Hepatocyte (in vitro differentiated cells): ENCODE measurements at regions not wholly inside any gene's neighbourhood (a gene's known extent, or its start where the extent isn't known, plus 50 kb on each side); places are given as distances from the start of the nearest gene placed in this dataset.

Experiments used
- DNase-seq: peaks from one replicate; pipeline ENCODE4 v3.0.0-alpha.2; 2016; ENCODE audit warnings: low spot score
- H2AFZ ChIP-seq: fragments of 200-600 bp; sonication (generic); 2 replicates; pipeline ENCODE4 v1.6.0; 2016; ENCODE audit warnings: antibody characterized with exemption, mild to moderate bottlenecking
- H3K27ac ChIP-seq: fragments of 200-600 bp; sonication (generic); 2 replicates; pipeline ENCODE4 v1.5.1; 2016; ENCODE audit warnings: mild to moderate bottlenecking
- H3K27me3 ChIP-seq: fragments of 200-600 bp; sonication (generic); 2 replicates; pipeline ENCODE4 v1.6.1; 2016
- H3K36me3 ChIP-seq: fragments of 200-600 bp; sonication (generic); replicated peaks from 2 replicates; pipeline ENCODE4 v1.5.1; 2016; ENCODE audit warnings: low read depth; ENCODE audit not compliant: insufficient read depth
- H3K4me1 ChIP-seq: fragments of 200-600 bp; sonication (generic); 2 replicates; pipeline ENCODE4 v1.5.1; 2016; ENCODE audit warnings: mild to moderate bottlenecking, moderate library complexity; ENCODE audit not compliant: insufficient read depth
- H3K4me2 ChIP-seq: fragments of 200-600 bp; sonication (generic); 2 replicates; pipeline ENCODE4 v1.6.0; 2016
- H3K4me3 ChIP-seq: fragments of 200-600 bp; sonication (generic); 2 replicates; pipeline ENCODE4 v1.5.1; 2016; ENCODE audit warnings: mild to moderate bottlenecking
- H3K79me2 ChIP-seq: fragments of 200-600 bp; sonication (generic); 2 replicates; pipeline ENCODE4 v1.6.0; 2017; ENCODE audit warnings: mild to moderate bottlenecking
- H3K9me2 ChIP-seq: fragments of 200-600 bp; sonication (generic); replicated peaks from 2 replicates; pipeline ENCODE4 v1.6.0; 2017; ENCODE audit warnings: mild to moderate bottlenecking; ENCODE audit not compliant: insufficient read depth
- H3K9me3 ChIP-seq: fragments of 200-600 bp; sonication (generic); 2 replicates; pipeline ENCODE4 v1.5.1; 2016; ENCODE audit warnings: low read depth, mild to moderate bottlenecking
- H4K20me1 ChIP-seq: fragments of 200-600 bp; sonication (generic); 2 replicates; pipeline ENCODE4 v1.6.0; 2016; ENCODE audit warnings: mild to moderate bottlenecking; ENCODE audit not compliant: insufficient read depth, poor library complexity, severe bottlenecking
- EZH2 ChIP-seq: fragments of 200-600 bp; sonication (generic); IDR thresholded peaks from 2 replicates; pipeline ENCODE4 v1.6.1; 2016; ENCODE audit warnings: antibody characterized with exemption, mild to moderate bottlenecking, borderline replicate concordance
- EZH2phosphoT487 ChIP-seq: fragments of 200-600 bp; sonication (generic); IDR thresholded peaks from one replicate; pipeline ENCODE4 v1.6.1; 2018; ENCODE audit warnings: antibody characterized with exemption, mild to moderate bottlenecking, low read depth, moderate library complexity; ENCODE audit not compliant: unreplicated experiment, severe bottlenecking
- WGBS: methylation state at CpG from one replicate; pipeline ENCODE4 v1.1.6; 2016; ENCODE audit warnings: low lambda C conversion rate; ENCODE audit errors: missing lambda C conversion rate; 5-methylcytosine and 5-hydroxymethylcytosine counted together
- TF ChIP-seq, protein P1 (sequence below): fragments of 200-600 bp; sonication (generic); IDR thresholded peaks from 2 replicates; pipeline ENCODE4 v1.5.1; 2016; ENCODE audit warnings: antibody characterized with exemption, mild to moderate bottlenecking; ENCODE audit not compliant: poor library complexity

DNA sequence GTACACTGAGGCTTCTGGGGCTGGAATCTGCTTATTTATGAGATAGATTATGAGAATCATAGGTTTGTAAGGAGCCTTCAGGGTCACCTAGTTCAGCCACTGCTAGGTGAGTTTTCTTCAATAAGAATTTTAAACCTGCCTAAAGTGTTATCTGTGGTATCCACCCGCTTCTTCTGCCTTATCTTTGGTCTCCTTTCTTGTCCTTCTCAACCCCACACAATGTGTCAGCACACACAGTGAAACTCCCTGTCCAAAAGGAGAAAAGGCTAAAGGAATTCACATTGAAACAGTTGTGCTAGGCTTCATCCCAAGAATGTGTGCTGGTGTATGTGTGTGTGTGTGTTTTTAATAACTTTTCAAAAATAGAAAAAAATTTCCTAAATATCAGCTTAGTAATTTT lies 259.3 kb upstream of the BTG1 start:
- Histone ChIP-seq H3K27me3 (no peaks in the 10 kb centered on the region), H4K20me1 (no peaks in the 10 kb centered on the region), H3K4me3 (no peak overlapping the region), H3K9me2 (no peaks in the 10 kb centered on the region), H3K27ac (no peak overlapping the region), H3K4me2 (no peak overlapping the region), H2AFZ (no peak overlapping the region), H3K79me2 (no peaks in the 10 kb centered on the region), H3K36me3 (no peaks in the 10 kb centered on the region), H3K9me3 (no peaks in the 10 kb centered on the region), H3K4me1 (no peaks in the 10 kb centered on the region)
- TF ChIP-seq, protein P1, sequence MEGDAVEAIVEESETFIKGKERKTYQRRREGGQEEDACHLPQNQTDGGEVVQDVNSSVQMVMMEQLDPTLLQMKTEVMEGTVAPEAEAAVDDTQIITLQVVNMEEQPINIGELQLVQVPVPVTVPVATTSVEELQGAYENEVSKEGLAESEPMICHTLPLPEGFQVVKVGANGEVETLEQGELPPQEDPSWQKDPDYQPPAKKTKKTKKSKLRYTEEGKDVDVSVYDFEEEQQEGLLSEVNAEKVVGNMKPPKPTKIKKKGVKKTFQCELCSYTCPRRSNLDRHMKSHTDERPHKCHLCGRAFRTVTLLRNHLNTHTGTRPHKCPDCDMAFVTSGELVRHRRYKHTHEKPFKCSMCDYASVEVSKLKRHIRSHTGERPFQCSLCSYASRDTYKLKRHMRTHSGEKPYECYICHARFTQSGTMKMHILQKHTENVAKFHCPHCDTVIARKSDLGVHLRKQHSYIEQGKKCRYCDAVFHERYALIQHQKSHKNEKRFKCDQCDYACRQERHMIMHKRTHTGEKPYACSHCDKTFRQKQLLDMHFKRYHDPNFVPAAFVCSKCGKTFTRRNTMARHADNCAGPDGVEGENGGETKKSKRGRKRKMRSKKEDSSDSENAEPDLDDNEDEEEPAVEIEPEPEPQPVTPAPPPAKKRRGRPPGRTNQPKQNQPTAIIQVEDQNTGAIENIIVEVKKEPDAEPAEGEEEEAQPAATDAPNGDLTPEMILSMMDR: no peak
- WGBS: 73% methylated on average over 1 of the region's 1 CpG
- DNase-seq: no peak

DNA sequence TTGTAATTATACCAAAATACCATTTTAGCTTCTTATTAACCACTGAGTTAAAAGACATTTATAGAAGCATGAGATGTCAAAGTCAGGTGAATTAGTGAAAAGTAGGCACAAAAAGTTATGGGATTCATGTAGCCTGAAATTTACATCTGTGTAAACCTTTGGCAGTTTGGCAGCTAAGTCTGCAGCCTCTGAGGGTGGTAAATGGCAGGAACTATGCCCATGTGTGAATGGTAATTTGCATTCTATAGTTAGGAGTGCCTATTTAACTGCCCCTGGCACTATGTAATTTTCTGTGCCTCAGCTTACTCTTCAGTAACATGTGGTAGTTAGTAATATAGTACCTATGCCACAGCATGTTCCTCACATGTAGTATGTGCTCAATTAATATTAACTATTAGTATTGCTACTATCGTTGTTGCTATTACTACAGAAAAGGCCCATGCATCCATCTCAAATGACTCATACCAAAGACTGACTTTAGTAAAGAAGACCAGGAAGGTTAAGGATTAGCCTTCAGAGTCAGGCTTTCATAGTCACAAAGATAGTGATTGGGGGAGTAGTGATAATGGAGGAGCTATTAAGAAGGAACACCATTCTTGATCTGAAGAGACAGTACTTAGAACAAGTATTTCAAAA lies 258.7 kb upstream of the BTG1 start:
- TF ChIP-seq, protein P1: no peak
- TF ChIP-seq EZH2: no peak
- TF ChIP-seq EZH2phosphoT487: no peak
- Histone ChIP-seq H3K4me2 (no peak overlapping the region), H3K27ac (no peak overlapping the region), H3K27me3 (no peaks in the 10 kb centered on the region), H2AFZ (no peak overlapping the region), H3K79me2 (no peaks in the 10 kb centered on the region), H3K9me2 (no peaks in the 10 kb centered on the region), H4K20me1 (no peaks in the 10 kb centered on the region), H3K9me3 (no peaks in the 10 kb centered on the region), H3K4me1 (no peaks in the 10 kb centered on the region), H3K36me3 (no peaks in the 10 kb centered on the region), H3K4me3 (no peak overlapping the region)
- no peak for DNase-seq
- WGBS: 89% methylated on average over 1 of the region's 1 CpG

DNA sequence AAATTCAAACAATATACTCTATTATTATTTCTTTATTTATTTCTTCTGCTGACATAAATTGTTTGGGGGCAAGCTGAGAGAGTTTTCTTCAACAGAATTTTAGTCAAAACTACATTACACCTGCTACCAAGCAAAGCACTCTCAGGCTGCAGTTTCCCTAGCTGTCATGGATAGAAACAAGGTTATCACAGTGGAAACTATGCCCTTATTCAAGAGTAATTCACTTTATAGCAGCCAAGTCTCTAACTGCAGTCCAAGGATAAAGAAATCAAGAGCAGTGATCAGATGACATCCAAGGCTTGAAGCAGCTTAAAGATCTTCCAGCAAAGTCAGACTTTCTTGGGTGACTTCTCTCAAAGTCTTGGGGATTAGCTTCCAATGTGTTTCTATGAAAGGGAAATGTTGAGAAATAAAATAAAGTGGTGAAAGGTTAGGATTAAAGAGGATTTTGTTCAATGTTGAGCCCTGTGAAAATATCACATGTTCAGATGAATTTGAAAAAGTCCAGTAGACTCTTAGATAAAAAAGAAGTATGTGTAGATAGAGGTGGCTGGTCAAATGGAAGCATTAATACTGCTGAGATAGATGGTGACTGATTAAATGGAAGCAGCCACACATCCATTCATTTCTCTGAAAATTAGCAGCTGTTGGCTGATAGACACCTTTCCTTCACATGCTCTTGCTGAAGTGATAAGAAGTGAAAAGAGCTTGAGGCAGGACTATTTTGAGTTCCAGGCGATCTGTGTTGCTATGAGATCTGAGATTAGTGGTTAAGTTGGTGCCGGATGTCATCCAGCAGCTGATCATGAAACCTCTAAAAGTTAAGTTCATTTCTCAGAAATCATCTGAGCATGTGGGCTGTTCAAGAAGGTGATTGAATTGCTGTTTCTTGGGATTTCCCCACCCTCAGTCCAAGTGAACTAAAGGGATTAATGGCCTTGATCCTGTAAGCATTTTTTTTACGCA lies 257.8 kb upstream of the BTG1 start:
- no peak overlapping the region for H3K4me2 ChIP-seq
- H3K27me3 ChIP-seq: no peaks in the 10 kb centered on the region
- H3K27ac ChIP-seq: no peak overlapping the region

More for the DNA sequence above, 257.8 kb upstream of the BTG1 start:
- Histone ChIP-seq H3K4me1 (no peaks in the 10 kb centered on the region), H3K9me2 (no peaks in the 10 kb centered on the region), H3K4me3 (no peak overlapping the region), H4K20me1 (no peaks in the 10 kb centered on the region), H3K9me3 (no peaks in the 10 kb centered on the region), H3K79me2 (no peaks in the 10 kb centered on the region), H3K36me3 (no peaks in the 10 kb centered on the region), H2AFZ (no peak overlapping the region)
- no peak for TF ChIP-seq EZH2phosphoT487
- TF ChIP-seq, protein P1: no peak
- no peak for TF ChIP-seq EZH2
- WGBS: 45% methylated on average over 3 of the region's 3 CpGs
- DNase-seq: no peak
